ENCODE measurements at regions not wholly inside any gene's neighbourhood (a gene's known extent, or its start where the extent isn't known, plus 50 kb on each side); places are given as distances from the start of the nearest gene placed in this dataset.
A peak's percentile ranks its signal among the peaks of the same experiment; 100 is the strongest.

- DNase-seq (ENCODE audit: low read depth), result no peak
- H3K4me3 ChIP-seq (ENCODE audit: low read depth, low read length), result no peak overlapping the region
Measured at GRCh38 chr2:145283131-145283530, 763.2 kb upstream of the ZEB2 start.

DNA sequence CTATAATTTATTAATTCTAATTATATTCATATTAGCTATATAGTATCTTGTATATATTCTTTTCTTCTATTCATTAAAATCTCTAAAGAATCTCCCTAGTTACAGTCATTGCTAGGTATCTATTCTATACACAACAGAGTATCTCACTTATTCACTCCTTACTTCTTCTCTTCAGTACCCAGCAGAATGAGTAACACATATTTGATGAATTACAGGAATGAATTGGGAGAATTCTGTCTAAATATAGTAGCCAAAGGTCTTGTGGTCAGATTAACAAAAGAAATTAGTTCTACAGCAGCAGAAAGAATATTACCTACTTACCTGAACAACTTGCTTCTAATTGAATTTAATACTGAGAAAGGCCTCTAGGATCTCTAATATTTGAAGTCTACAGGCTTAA lies 758.0 kb upstream of the ZEB2 start:
- DNase-seq (ENCODE audit: low read depth), result no peak
- H3K4me3 ChIP-seq (ENCODE audit: low read depth, low read length), result no peak overlapping the region

DNA sequence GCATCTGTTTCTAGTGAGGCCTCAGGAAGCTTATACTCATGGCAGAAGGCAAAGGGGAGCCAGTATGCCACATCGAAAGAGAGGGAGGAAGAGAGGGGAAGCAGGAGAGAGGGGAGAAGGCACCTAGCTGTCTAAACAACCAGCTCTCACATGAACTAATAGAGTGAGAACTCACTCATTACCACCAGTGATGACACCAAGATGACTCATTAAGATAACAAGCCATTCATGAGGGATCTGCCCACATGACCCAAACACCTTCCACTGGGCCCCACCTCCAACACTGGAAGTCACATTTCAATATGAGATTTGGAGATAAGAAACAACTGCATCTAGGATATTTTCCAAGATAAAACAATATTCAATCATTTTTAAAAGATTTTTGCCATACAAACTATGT lies 753.9 kb upstream of the ZEB2 start:
- no peak for DNase-seq (ENCODE audit: low read depth)
- no peak overlapping the region for H3K4me3 ChIP-seq (ENCODE audit: low read depth, low read length)

DNA sequence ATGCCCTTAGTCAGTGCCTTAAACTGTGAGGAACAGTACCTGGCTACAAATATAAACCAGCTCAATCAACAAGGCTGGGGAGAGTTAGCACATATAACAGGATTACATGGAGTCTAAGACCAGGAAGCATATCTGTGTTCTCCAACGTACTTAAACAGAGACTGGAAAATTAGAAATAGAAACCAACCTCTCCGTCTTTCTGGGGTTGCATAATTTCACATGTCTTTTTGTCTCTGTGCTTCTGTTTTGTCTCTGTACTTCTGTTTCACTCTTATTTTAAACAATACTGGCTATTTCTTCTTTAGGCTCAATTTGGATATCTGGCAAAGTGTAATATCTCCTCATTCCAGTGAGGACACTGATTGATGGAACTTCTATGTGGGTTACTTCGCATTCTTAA lies 749.0 kb upstream of the ZEB2 start:
- no peak for DNase-seq (ENCODE audit: low read depth)
- H3K4me3 ChIP-seq (ENCODE audit: low read depth, low read length), result no peak overlapping the region

- H3K4me3 ChIP-seq (ENCODE audit: low read depth, low read length), result no peak overlapping the region
- no peak for DNase-seq (ENCODE audit: low read depth)
Measured at GRCh38 chr2:145267451-145267850, 747.5 kb upstream of the ZEB2 start.

DNA sequence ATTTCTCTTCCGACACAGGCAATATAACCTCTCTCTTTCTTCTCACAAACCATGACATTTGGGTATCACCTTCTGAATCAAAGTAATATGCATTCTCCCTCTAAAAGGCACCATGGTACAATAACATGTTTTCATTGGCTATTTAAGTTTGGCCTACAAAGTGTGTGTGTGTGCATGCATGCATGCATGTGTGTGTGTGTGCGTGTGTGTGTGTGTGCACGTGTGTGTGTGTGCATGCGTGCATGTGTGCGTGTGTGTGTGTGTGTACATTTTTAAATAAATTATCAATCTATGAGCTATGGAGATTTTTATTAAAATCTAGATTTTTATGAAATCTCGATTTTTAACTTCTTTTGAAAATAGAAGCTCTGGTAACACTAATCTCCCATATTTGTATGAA lies 745.3 kb upstream of the ZEB2 start:
- H3K4me3 ChIP-seq (ENCODE audit: low read depth, low read length), result no peak overlapping the region
- no peak for DNase-seq (ENCODE audit: low read depth)

- H3K4me3 ChIP-seq (ENCODE audit: low read depth, low read length), result no peak overlapping the region
- no peak for DNase-seq (ENCODE audit: low read depth)
Measured at GRCh38 chr2:145260674-145261073, 740.8 kb upstream of the ZEB2 start.

- DNase-seq (ENCODE audit: low read depth), result no peak
- no peak overlapping the region for H3K4me3 ChIP-seq (ENCODE audit: low read depth, low read length)
Measured at GRCh38 chr2:145260081-145260480, 740.2 kb upstream of the ZEB2 start.

GRCh38 chr2:145258903-145259579 lies 739.1 kb upstream of the ZEB2 start:
- no peak overlapping the region for H3K4me3 ChIP-seq (ENCODE audit: low read depth, low read length)
- peak; percentile 15 for DNase-seq (ENCODE audit: low read depth)

DNA sequence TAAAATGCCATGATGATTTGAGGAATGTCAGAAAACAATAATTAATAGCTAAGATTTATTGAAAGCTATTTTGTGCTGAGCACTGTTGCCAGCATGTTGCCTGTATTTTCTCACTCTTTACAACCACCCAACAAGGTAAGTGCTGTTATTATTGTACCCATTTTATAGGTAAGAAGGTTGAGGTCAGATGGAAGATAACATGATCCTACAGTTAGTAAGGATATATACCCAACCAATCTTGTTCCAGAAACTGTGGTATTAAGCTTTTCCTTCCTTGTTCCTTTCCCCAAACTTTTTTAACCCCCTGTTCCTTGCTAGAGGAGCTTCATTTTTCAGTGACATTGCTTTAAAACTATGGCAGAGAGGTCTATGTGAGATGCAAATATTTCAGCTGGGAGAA lies 738.0 kb upstream of the ZEB2 start:
- H3K4me3 ChIP-seq (ENCODE audit: low read depth, low read length), result no peak overlapping the region
- DNase-seq (ENCODE audit: low read depth), result no peak

DNA sequence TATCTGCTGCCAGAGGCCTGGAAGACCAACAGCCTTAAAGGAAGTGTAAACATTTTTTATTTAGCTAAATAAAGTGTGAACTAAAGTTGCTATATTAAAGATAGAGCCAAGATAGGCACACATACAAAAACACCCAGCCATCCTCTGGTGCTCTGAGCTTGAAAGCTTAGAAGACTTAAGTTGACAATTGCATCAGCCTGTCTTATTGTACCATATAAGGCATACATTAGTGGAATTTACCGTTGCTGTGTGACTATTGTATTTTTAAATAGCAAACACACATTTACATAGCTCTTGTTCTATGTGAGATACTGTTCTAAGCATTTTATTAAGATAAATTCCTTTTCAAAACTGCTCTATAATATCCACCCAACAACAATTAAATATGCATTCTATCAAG lies 736.6 kb upstream of the ZEB2 start:
- DNase-seq (ENCODE audit: low read depth), result no peak
- H3K4me3 ChIP-seq (ENCODE audit: low read depth, low read length), result no peak overlapping the region

- DNase-seq (ENCODE audit: low read depth), result no peak
- no peak overlapping the region for H3K4me3 ChIP-seq (ENCODE audit: low read depth, low read length)
Measured at GRCh38 chr2:145254291-145254690, 734.4 kb upstream of the ZEB2 start.

DNA sequence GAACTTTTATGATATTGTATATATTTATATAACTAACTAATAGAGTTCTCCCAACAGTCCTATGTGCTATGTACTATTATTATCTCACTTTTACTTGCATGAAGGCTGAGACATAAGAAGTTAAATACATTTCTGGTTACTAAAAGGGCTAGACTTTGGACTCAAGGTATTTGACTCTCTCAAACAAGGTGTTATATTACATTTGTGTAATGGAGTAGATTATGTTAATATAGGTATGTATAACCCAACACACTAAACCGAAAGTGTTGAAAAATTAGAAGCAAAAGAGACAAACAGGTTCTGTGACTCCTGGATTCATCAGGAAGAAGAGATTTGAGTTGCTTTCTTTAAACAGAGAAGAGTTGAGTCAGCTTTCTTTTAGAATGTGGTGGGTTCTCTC lies 733.6 kb upstream of the ZEB2 start:
- DNase-seq (ENCODE audit: low read depth), result no peak
- H3K4me3 ChIP-seq (ENCODE audit: low read depth, low read length), result no peak overlapping the region

GRCh38 chr2:145245268-145245870 lies 725.5 kb upstream of the ZEB2 start:
- no peak for DNase-seq (ENCODE audit: low read depth)
- no peak overlapping the region for H3K4me3 ChIP-seq (ENCODE audit: low read depth, low read length)

DNA sequence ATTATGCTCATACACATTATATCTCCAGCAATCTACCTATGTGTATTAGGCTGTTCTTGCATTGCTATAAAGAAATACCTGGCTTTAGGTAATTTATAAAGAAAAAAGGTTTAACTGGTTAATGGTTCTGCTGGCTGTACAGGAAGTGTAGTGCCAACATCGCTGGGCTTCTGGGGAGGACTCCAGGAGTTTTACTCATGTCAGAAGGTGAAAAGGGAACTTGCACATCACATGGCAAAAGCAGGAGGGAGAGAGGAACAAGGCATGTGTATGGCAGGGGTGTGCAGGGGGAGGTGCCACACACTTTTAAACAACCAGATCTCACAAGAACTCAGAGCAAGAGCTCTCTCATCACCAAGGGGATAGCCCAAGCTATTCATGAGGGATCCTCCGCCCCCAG lies 715.4 kb upstream of the ZEB2 start:
- H3K4me3 ChIP-seq (ENCODE audit: low read depth, low read length), result no peak overlapping the region
- no peak for DNase-seq (ENCODE audit: low read depth)

DNA sequence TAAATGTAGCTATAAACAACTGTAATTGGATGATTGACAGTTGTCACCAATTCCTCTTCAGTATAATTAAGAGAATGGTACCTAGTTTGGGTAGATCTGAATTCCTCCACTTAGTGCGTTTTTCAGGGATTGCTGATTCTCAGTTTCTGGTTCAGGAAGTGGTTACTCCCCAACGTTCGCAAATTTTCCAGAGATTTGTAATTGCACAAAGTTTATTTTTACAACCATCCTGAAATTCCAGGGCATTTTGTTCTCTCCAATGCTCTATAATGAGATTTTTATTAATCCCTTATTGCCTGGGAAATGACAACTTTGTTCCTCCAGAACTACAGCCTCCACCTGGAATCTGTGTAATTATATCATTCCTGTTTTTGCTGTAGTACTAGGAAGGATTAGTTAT lies 710.6 kb upstream of the ZEB2 start:
- H3K4me3 ChIP-seq (ENCODE audit: low read depth, low read length), result no peak overlapping the region
- DNase-seq (ENCODE audit: low read depth), result no peak

GRCh38 chr2:145228506-145228905 lies 708.6 kb upstream of the ZEB2 start:
- DNase-seq (ENCODE audit: low read depth), result peak; percentile 12
- H3K4me3 ChIP-seq (ENCODE audit: low read depth, low read length), result no peak overlapping the region

GRCh38 chr2:145226901-145227300 lies 707.0 kb upstream of the ZEB2 start:
- H3K4me3 ChIP-seq (ENCODE audit: low read depth, low read length), result no peak overlapping the region
- DNase-seq (ENCODE audit: low read depth), result no peak

DNA sequence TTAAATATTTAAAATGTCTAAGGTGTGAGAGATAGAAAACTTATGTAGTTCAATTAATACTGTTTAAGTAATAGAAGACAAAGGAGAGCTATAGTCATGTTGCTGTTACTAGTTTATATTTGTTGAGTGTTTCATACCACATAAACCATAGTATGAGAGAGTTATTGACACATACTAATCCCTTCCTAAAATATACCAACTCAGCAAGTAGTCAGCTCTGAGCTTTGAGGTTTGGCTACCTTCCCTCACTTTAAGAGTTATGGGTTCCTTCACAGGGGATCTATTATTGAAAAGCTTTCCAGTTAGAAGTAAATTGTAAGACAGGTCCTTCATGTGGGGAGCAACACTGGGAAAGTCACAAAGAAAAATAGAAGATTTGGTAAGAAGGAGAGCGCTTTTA lies 701.6 kb upstream of the ZEB2 start:
- H3K4me3 ChIP-seq (ENCODE audit: low read depth, low read length), result no peak overlapping the region
- peak; percentile 36 for DNase-seq (ENCODE audit: low read depth)

DNA sequence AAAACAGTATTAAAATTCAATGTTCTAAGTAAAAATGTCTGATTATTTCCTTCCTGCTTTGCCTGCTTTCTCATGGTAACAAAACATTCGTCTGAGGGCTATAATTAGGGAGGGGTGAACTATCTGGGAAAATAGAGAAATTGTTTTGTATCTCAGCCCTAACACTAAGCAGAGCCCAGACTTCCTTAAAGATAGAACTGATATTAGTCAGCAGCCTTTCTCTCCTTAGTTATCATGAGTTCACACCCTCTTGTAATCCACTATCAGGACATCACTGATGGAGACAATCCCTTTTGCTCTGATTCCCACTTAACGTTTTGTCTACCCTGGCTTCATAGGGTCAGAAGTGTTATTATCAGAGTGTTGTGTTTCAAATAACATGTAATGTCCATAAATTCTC lies 701.1 kb upstream of the ZEB2 start:
- DNase-seq (ENCODE audit: low read depth), result no peak
- H3K4me3 ChIP-seq (ENCODE audit: low read depth, low read length), result no peak overlapping the region

DNA sequence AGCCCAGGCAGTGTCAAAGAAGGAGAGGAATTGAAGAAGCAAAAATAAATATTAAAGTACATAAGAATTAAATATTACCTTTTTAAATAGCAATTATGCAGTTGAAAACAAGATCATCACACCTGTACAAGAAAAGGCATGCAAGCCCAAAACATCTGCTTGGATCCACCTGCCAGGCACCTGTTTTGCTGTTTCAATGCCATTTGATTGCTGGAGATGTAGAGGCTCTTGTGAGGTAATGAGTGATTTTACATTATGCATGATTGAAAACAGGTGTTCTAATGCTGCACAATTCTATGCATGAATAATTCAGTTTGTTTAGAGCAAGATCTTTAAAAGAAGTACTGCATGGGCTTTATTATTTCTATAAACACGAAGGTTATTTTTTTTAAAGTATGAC lies 700.6 kb upstream of the ZEB2 start:
- DNase-seq (ENCODE audit: low read depth), result no peak
- no peak overlapping the region for H3K4me3 ChIP-seq (ENCODE audit: low read depth, low read length)

GRCh38 chr2:145207884-145208283 lies 688.0 kb upstream of the ZEB2 start:
- H3K4me3 ChIP-seq (ENCODE audit: low read depth, low read length), result no peak overlapping the region
- DNase-seq (ENCODE audit: low read depth), result no peak

Measured in skeletal muscle cell (primary cell).